CD8-positive, alpha-beta memory T cell (primary cell): ENCODE measurements at regions not wholly inside any gene's neighbourhood (a gene's known extent, or its start where the extent isn't known, plus 50 kb on each side); places are given as distances from the start of the nearest gene placed in this dataset.

ENCODE experiments used
- CTCF ChIA-PET: fragments of 350-600 bp; sonication (Branson Sonifier 250); formaldehyde crosslinking; loops from one replicate; lab custom pipeline; 2021; ENCODE audit warnings: antibody characterized with exemption; lab: Charles Lee
- POLR2A ChIA-PET: fragments of 350-600 bp; sonication (Branson Sonifier 250); formaldehyde crosslinking; loops from one replicate; lab custom pipeline; 2021; ENCODE audit warnings: antibody characterized with exemption; lab: Charles Lee
- DNase-seq, 5 donors: peaks; one replicate each; pipeline versions ENCODE4 v3.0.0 to v3.0.0-alpha.2; 2020 to 2022; ENCODE audit warnings: mixed read lengths in 1 of 5
- H3K27ac ChIP-seq: one replicate; pipeline ENCODE4 v1.7.0; 2013; ENCODE audit warnings: low read depth, mild to moderate bottlenecking, low read length, moderate library complexity
- H3K27me3 ChIP-seq: 2 replicates; pipeline ENCODE4 v1.7.0; 2013; ENCODE audit warnings: low read length, mild to moderate bottlenecking; ENCODE audit not compliant: insufficient read depth, poor library complexity, severe bottlenecking
- H3K36me3 ChIP-seq: 2 replicates; pipeline ENCODE4 v1.7.0; 2013; ENCODE audit warnings: mild to moderate bottlenecking, low read length, moderate library complexity; ENCODE audit not compliant: insufficient read depth
- H3K4me1 ChIP-seq: 2 replicates; pipeline ENCODE4 v1.7.0; 2013; ENCODE audit warnings: mild to moderate bottlenecking, low read length, moderate library complexity; ENCODE audit not compliant: insufficient read depth
- H3K4me3 ChIP-seq: 2 replicates; pipeline ENCODE4 v1.7.0; 2013; ENCODE audit warnings: mild to moderate bottlenecking, low read length
- H3K9me3 ChIP-seq: 2 replicates; pipeline ENCODE4 v1.7.0; 2013; ENCODE audit warnings: mild to moderate bottlenecking, low read length
- H3K27ac Mint-ChIP-seq, 8 donors: one replicate each; pipeline ENCODE4 v1.8.0; 2020 to 2021; ENCODE audit warnings: mixed read lengths in 8 of 8, mild to moderate bottlenecking in 6 of 8, inconsistent platforms in 3 of 8, moderate library complexity in 3 of 8
- H3K27me3 Mint-ChIP-seq, 2 donors: one replicate each; pipeline ENCODE4 v1.8.0; 2020 to 2021; ENCODE audit warnings: mixed read lengths in 2 of 2, mild to moderate bottlenecking in 1 of 2, moderate library complexity in 1 of 2
- H3K36me3 Mint-ChIP-seq, 3 donors: one replicate each; pipeline ENCODE4 v1.8.0; 2020 to 2021; ENCODE audit warnings: mixed read lengths in 3 of 3, inconsistent platforms in 1 of 3, mild to moderate bottlenecking in 1 of 3
- H3K4me1 Mint-ChIP-seq, 3 donors: one replicate each; pipeline ENCODE4 v1.8.0; 2020 to 2021; ENCODE audit warnings: mixed read lengths in 3 of 3, inconsistent platforms in 1 of 3, mild to moderate bottlenecking in 1 of 3
- H3K4me3 Mint-ChIP-seq, 7 donors: one replicate each; pipeline ENCODE4 v1.8.0; 2020 to 2021; ENCODE audit warnings: mixed read lengths in 7 of 7, mild to moderate bottlenecking in 6 of 7, moderate library complexity in 4 of 7, inconsistent platforms in 2 of 7
- H3K9me3 Mint-ChIP-seq, 5 donors: one replicate each; pipeline ENCODE4 v1.8.0; 2020 to 2022; ENCODE audit warnings: mixed read lengths in 5 of 5, mild to moderate bottlenecking in 3 of 5, moderate library complexity in 2 of 5, inconsistent platforms in 1 of 5

GRCh38 chr4:32037399-32037798 lies 1317.2 kb downstream of the PCDH7 start:
- CTCF ChIA-PET: no interaction called here
- Histone ChIP-seq H3K27ac (no peak overlapping the region), H3K36me3 (no peaks in the 10 kb centered on the region), H3K9me3 (no peaks in the 10 kb centered on the region), H3K4me1 (no peaks in the 10 kb centered on the region), H3K4me3 (no peak overlapping the region), H3K27me3 (no peaks in the 10 kb centered on the region)
- no peak for DNase-seq
- no peaks in the 10 kb centered on the region for H3K27me3 Mint-ChIP-seq
- peaks cover 0 to 30% (median 5%) of the 10 kb centered on the region in 5 donors for H3K9me3 Mint-ChIP-seq
- no peak overlapping the region for H3K4me3 Mint-ChIP-seq
- H3K27ac Mint-ChIP-seq: no peak overlapping the region
- POLR2A ChIA-PET: no interaction called here
- H3K36me3 Mint-ChIP-seq: no peaks in the 10 kb centered on the region
- no peaks in the 10 kb centered on the region for H3K4me1 Mint-ChIP-seq

- H3K27me3 Mint-ChIP-seq: no peaks in the 10 kb centered on the region
- Histone ChIP-seq H3K4me1 (no peaks in the 10 kb centered on the region), H3K36me3 (no peaks in the 10 kb centered on the region), H3K27ac (no peak overlapping the region), H3K9me3 (no peaks in the 10 kb centered on the region), H3K4me3 (no peak overlapping the region), H3K27me3 (no peaks in the 10 kb centered on the region)
- DNase-seq: no peak
- no peak overlapping the region for H3K27ac Mint-ChIP-seq
- H3K4me1 Mint-ChIP-seq: no peaks in the 10 kb centered on the region
- H3K9me3 Mint-ChIP-seq: peaks cover 2 to 38% (median 9%) of the 10 kb centered on the region in 5 donors
- H3K36me3 Mint-ChIP-seq: no peaks in the 10 kb centered on the region
- POLR2A ChIA-PET: no interaction called here
- CTCF ChIA-PET: no interaction called here
- no peak overlapping the region for H3K4me3 Mint-ChIP-seq
Observed at GRCh38 chr4:32042486-32043247, 1322.5 kb downstream of the PCDH7 start.

- H3K4me1 Mint-ChIP-seq: no peaks in the 10 kb centered on the region
- Histone ChIP-seq H3K36me3 (no peaks in the 10 kb centered on the region), H3K4me3 (no peak overlapping the region), H3K9me3 (no peaks in the 10 kb centered on the region), H3K27ac (no peak overlapping the region), H3K4me1 (no peaks in the 10 kb centered on the region), H3K27me3 (no peaks in the 10 kb centered on the region)
- CTCF ChIA-PET: no interaction called here
- H3K9me3 Mint-ChIP-seq: peaks cover 2 to 38% (median 8%) of the 10 kb centered on the region in 5 donors
- no peaks in the 10 kb centered on the region for H3K36me3 Mint-ChIP-seq
- DNase-seq: no peak
- H3K4me3 Mint-ChIP-seq: no peak overlapping the region
- H3K27ac Mint-ChIP-seq: no peak overlapping the region
- H3K27me3 Mint-ChIP-seq: no peaks in the 10 kb centered on the region
- POLR2A ChIA-PET: no interaction called here
Observed at GRCh38 chr4:32043248-32043633, 1323.1 kb downstream of the PCDH7 start.

- Mint-ChIP-seq H3K4me1 (no peaks in the 10 kb centered on the region), H3K27ac (no peak overlapping the region), H3K36me3 (no peaks in the 10 kb centered on the region), H3K9me3 (peaks cover 4 to 17% (median 6%) of the 10 kb centered on the region in 5 donors), H3K4me3 (no peak overlapping the region), H3K27me3 (no peaks in the 10 kb centered on the region)
- H3K4me3 ChIP-seq: no peak overlapping the region
- H3K36me3 ChIP-seq: no peaks in the 10 kb centered on the region
- H3K9me3 ChIP-seq: no peaks in the 10 kb centered on the region
- H3K27me3 ChIP-seq: no peaks in the 10 kb centered on the region
- no peaks in the 10 kb centered on the region for H3K4me1 ChIP-seq
- DNase-seq: no peak
- POLR2A ChIA-PET: no interaction called here
- CTCF ChIA-PET: no interaction called here
- H3K27ac ChIP-seq: no peak overlapping the region
Observed at GRCh38 chr4:32061916-32062315, 1341.7 kb downstream of the PCDH7 start.

- Mint-ChIP-seq H3K27ac (no peak overlapping the region), H3K9me3 (peaks cover 1 to 11% (median 9%) of the 10 kb centered on the region in 5 donors), H3K4me1 (no peaks in the 10 kb centered on the region), H3K27me3 (no peaks in the 10 kb centered on the region), H3K36me3 (peaks cover 0 to 1% (median 0%) of the 10 kb centered on the region in 3 donors), H3K4me3 (no peak overlapping the region)
- Histone ChIP-seq H3K36me3 (no peaks in the 10 kb centered on the region), H3K4me3 (no peak overlapping the region), H3K27me3 (no peaks in the 10 kb centered on the region), H3K9me3 (no peaks in the 10 kb centered on the region), H3K4me1 (no peaks in the 10 kb centered on the region), H3K27ac (no peak overlapping the region)
- POLR2A ChIA-PET: no interaction called here
- DNase-seq: no peak
- CTCF ChIA-PET: no interaction called here
Observed at GRCh38 chr4:32073542-32073941, 1353.4 kb downstream of the PCDH7 start.

GRCh38 chr4:32087211-32087610 lies 1367.0 kb downstream of the PCDH7 start:
- Histone ChIP-seq H3K4me1 (no peaks in the 10 kb centered on the region), H3K36me3 (no peaks in the 10 kb centered on the region), H3K27ac (no peak overlapping the region), H3K9me3 (no peaks in the 10 kb centered on the region), H3K27me3 (no peaks in the 10 kb centered on the region), H3K4me3 (no peak overlapping the region)
- H3K4me1 Mint-ChIP-seq: no peaks in the 10 kb centered on the region
- DNase-seq: no peak
- H3K4me3 Mint-ChIP-seq: no peak overlapping the region
- POLR2A ChIA-PET: no interaction called here
- H3K27me3 Mint-ChIP-seq: peaks cover 0 to 1% of the 10 kb centered on the region in 2 donors
- H3K36me3 Mint-ChIP-seq: no peaks in the 10 kb centered on the region
- no peak overlapping the region for H3K27ac Mint-ChIP-seq
- CTCF ChIA-PET: no interaction called here
- peaks cover 3 to 18% (median 11%) of the 10 kb centered on the region in 5 donors for H3K9me3 Mint-ChIP-seq

GRCh38 chr4:32094987-32095386 lies 1374.8 kb downstream of the PCDH7 start:
- Histone ChIP-seq H3K36me3 (no peaks in the 10 kb centered on the region), H3K4me3 (no peak overlapping the region), H3K27ac (no peak overlapping the region), H3K4me1 (no peaks in the 10 kb centered on the region), H3K9me3 (no peaks in the 10 kb centered on the region), H3K27me3 (no peaks in the 10 kb centered on the region)
- no peaks in the 10 kb centered on the region for H3K27me3 Mint-ChIP-seq
- no peak overlapping the region for H3K4me3 Mint-ChIP-seq
- H3K36me3 Mint-ChIP-seq: no peaks in the 10 kb centered on the region
- no peak overlapping the region for H3K27ac Mint-ChIP-seq
- POLR2A ChIA-PET: no interaction called here
- peaks cover 7 to 23% (median 12%) of the 10 kb centered on the region in 5 donors for H3K9me3 Mint-ChIP-seq
- DNase-seq: no peak
- CTCF ChIA-PET: no interaction called here
- no peaks in the 10 kb centered on the region for H3K4me1 Mint-ChIP-seq

GRCh38 chr4:32102896-32103295 lies 1382.7 kb downstream of the PCDH7 start:
- Mint-ChIP-seq H3K9me3 (peaks cover 5 to 11% (median 10%) of the 10 kb centered on the region in 5 donors), H3K36me3 (no peaks in the 10 kb centered on the region), H3K27ac (no peak overlapping the region), H3K4me3 (no peak overlapping the region), H3K27me3 (no peaks in the 10 kb centered on the region), H3K4me1 (no peaks in the 10 kb centered on the region)
- no peak for DNase-seq
- Histone ChIP-seq H3K27ac (no peak overlapping the region), H3K36me3 (no peaks in the 10 kb centered on the region), H3K27me3 (no peaks in the 10 kb centered on the region), H3K4me3 (no peak overlapping the region), H3K4me1 (no peaks in the 10 kb centered on the region), H3K9me3 (no peaks in the 10 kb centered on the region)
- ChIA-PET POLR2A (no interaction called here), CTCF (no interaction called here)
